ENCODE measurements at regions not wholly inside any gene's neighbourhood (a gene's known extent, or its start where the extent isn't known, plus 50 kb on each side); places are given as distances from the start of the nearest gene placed in this dataset.

- Histone ChIP-seq H3K4me3 (no peak overlapping the region), H3K4me1 (no peaks in the 10 kb centered on the region), H3K27me3 (no peaks in the 10 kb centered on the region), H3K9me3 (no peaks in the 10 kb centered on the region), H3K36me3 (no peaks in the 10 kb centered on the region), H3K27ac (no peak overlapping the region)
- no peak for DNase-seq (ENCODE audit: low spot score)
- TF ChIP-seq CTCF (IDR thresholded peaks at IDR 0.05) = no peak
These were observed 480.2 kb upstream of the ERCC4 start for GRCh38 chr16:13439766-13440165.

DNA sequence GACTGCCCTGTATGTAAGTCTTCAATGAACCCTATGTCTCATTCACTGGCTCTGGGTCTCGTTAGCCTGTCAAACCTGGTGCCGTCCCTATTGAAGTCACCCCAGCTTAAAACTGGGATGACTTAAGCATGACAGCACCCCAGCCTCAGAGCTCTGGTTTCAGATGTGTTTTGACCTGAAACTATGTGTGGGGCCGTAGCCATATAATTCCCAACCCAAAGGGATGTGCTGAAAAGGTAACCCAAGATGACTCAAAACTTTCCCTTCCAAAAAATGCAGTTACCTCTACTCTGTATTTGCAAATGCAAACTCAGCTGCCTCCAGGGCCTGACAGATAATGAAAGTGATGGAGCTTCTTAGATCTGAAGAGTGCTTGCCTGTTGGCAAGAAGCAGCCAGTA is 478.3 kb upstream of the ERCC4 start:
- no peak for TF ChIP-seq CTCF (IDR thresholded peaks at IDR 0.05)
- H3K4me3 ChIP-seq = no peak overlapping the region
- no peaks in the 10 kb centered on the region for H3K36me3 ChIP-seq
- no peaks in the 10 kb centered on the region for H3K9me3 ChIP-seq
- H3K27me3 ChIP-seq = no peaks in the 10 kb centered on the region
- H3K27ac ChIP-seq = no peak overlapping the region
- H3K4me1 ChIP-seq = no peaks in the 10 kb centered on the region
- DNase-seq (ENCODE audit: low spot score) = no peak

GRCh38 chr16:13448346-13448745 is 471.6 kb upstream of the ERCC4 start:
- H3K27ac ChIP-seq = no peak overlapping the region
- no peaks in the 10 kb centered on the region for H3K36me3 ChIP-seq
- no peak overlapping the region for H3K4me3 ChIP-seq
- no peaks in the 10 kb centered on the region for H3K9me3 ChIP-seq
- TF ChIP-seq CTCF (IDR thresholded peaks at IDR 0.05) = no peak
- no peaks in the 10 kb centered on the region for H3K4me1 ChIP-seq
- no peaks in the 10 kb centered on the region for H3K27me3 ChIP-seq
- no peak for DNase-seq (ENCODE audit: low spot score)

DNA sequence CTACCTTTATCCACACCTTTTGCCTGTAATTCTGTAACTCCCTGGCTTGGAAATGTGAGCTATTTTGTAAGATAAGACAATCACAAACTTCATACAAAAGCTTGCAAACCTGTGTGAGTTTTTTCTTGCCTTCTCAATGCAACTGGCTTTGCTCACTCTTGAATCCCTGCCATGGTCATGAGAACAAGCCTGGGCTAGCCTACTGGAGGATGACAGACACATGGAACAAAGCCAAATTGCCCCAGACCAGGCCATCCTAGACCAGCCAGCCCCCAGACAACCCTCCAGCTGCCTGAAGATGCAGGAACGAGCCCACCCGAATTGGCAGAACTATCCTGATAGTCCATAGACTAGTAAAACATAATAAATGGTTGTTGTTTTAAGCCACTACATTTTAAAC is 466.6 kb upstream of the ERCC4 start:
- TF ChIP-seq CTCF (IDR thresholded peaks at IDR 0.05) = no peak
- Histone ChIP-seq H3K9me3 (no peaks in the 10 kb centered on the region), H3K27ac (no peak overlapping the region), H3K4me1 (no peaks in the 10 kb centered on the region), H3K27me3 (no peaks in the 10 kb centered on the region), H3K4me3 (no peak overlapping the region), H3K36me3 (no peaks in the 10 kb centered on the region)
- no peak for DNase-seq (ENCODE audit: low spot score)

GRCh38 chr16:13453938-13454553 is 465.9 kb upstream of the ERCC4 start:
- Histone ChIP-seq H3K9me3 (no peaks in the 10 kb centered on the region), H3K4me3 (no peak overlapping the region)

More at GRCh38 chr16:13453938-13454553, 465.9 kb upstream of the ERCC4 start:
- no peak for DNase-seq (ENCODE audit: low spot score)
- no peaks in the 10 kb centered on the region for H3K4me1 ChIP-seq
- no peaks in the 10 kb centered on the region for H3K27me3 ChIP-seq
- H3K27ac ChIP-seq = no peak overlapping the region
- TF ChIP-seq CTCF (IDR thresholded peaks at IDR 0.05) = peak in 1 of 2 donors; percentile 53
- no peaks in the 10 kb centered on the region for H3K36me3 ChIP-seq

Measured in right atrium auricular region (tissue), 2 donors.